PC-9 (cell line): ENCODE measurements at regions not wholly inside any gene's neighbourhood (a gene's known extent, or its start where the extent isn't known, plus 50 kb on each side); places are given as distances from the start of the nearest gene placed in this dataset.

ENCODE experiments used
- BruUV-seq: library from RNA; stranded (reverse); fragments of 400-500 nt; replicated peaks from 2 replicates; lab custom pipeline; 2021; lab: Mats Ljungman, UMichigan
- CTCF ChIA-PET: fragments of 300-600 bp; sonication (Branson Sonifier 250); formaldehyde crosslinking; loops from one replicate; lab custom pipeline; 2022; ENCODE audit warnings: antibody characterized with exemption; lab: Charles Lee
- POLR2A ChIA-PET: fragments of 300-600 bp; sonication (Branson Sonifier 250); formaldehyde crosslinking; loops from one replicate; lab custom pipeline; 2022; ENCODE audit warnings: antibody characterized with exemption; ENCODE audit not compliant: unreplicated experiment; lab: Charles Lee
- DNase-seq, 2 experiments: peaks; one replicate each; pipeline versions ENCODE4 v3.0.0 to v3.0.0-alpha.2; 2015 to 2022; ENCODE audit warnings: mixed read lengths in 1 of 2
- H2AFZ ChIP-seq: fragments of 200-600 bp; sonication (generic); 2 replicates; pipeline ENCODE4 v1.8.1; 2017; ENCODE audit warnings: antibody characterized with exemption
- H3F3A ChIP-seq: fragments of 200-600 bp; sonication (generic); 2 replicates; pipeline ENCODE4 v1.8.1; 2017; ENCODE audit warnings: antibody characterized with exemption, mild to moderate bottlenecking, low read depth; ENCODE audit not compliant: insufficient read depth
- H3K27ac ChIP-seq: fragments of 200-600 bp; sonication (generic); 2 replicates; pipeline ENCODE4 v1.6.1; 2016; ENCODE audit warnings: mixed run types
- H3K27me3 ChIP-seq: fragments of 200-600 bp; sonication (generic); 2 replicates; pipeline ENCODE4 v1.6.1; 2016; ENCODE audit warnings: low read depth, mixed run types; ENCODE audit not compliant: insufficient read depth
- H3K36me3 ChIP-seq: fragments of 200-600 bp; sonication (generic); 2 replicates; pipeline ENCODE4 v1.6.1; 2016; ENCODE audit warnings: low read depth, mixed run types
- H3K4me1 ChIP-seq: fragments of 200-600 bp; sonication (generic); replicated peaks from 2 replicates; pipeline ENCODE4 v1.6.1; 2016; ENCODE audit warnings: mixed run types; ENCODE audit not compliant: insufficient read depth
- H3K4me2 ChIP-seq: fragments of 200-600 bp; sonication (generic); 2 replicates; pipeline ENCODE4 v1.6.1; 2017; ENCODE audit warnings: mixed run types
- H3K4me3 ChIP-seq: fragments of 200-600 bp; sonication (generic); 2 replicates; pipeline ENCODE4 v1.6.1; 2016; ENCODE audit warnings: mixed run types
- H3K79me2 ChIP-seq: fragments of 200-600 bp; sonication (generic); 2 replicates; pipeline ENCODE4 v1.6.1; 2017; ENCODE audit warnings: low read depth, mixed run types
- H3K9me2 ChIP-seq: fragments of 200-600 bp; sonication (generic); 2 replicates; pipeline ENCODE4 v1.8.1; 2017; ENCODE audit warnings: mild to moderate bottlenecking; ENCODE audit not compliant: insufficient read depth
- H3K9me3 ChIP-seq: fragments of 200-600 bp; sonication (generic); 2 replicates; pipeline ENCODE4 v1.8.1; 2016; ENCODE audit warnings: low read depth; ENCODE audit not compliant: insufficient read depth
- H4K20me1 ChIP-seq: fragments of 200-600 bp; sonication (generic); 2 replicates; pipeline ENCODE4 v1.8.1; 2017; ENCODE audit not compliant: insufficient read depth
- CTCF ChIP-seq: fragments of 200-600 bp; sonication (generic); conservative IDR thresholded peaks from 2 replicates; pipeline ENCODE4 v1.6.1; 2017; ENCODE audit warnings: mixed run types, antibody characterized with exemption, mild to moderate bottlenecking, moderate library complexity
- EZH2 ChIP-seq: fragments of 200-600 bp; sonication (generic); IDR thresholded peaks from 2 replicates; pipeline ENCODE4 v1.8.0; 2017; ENCODE audit warnings: antibody characterized with exemption, low read depth
- intact Hi-C: fragments of 100-400 bp; cut with micrococcal nuclease; formaldehyde crosslinking; loops from one replicate; pipeline ENCODE4 v1.10.0; 2022; ENCODE audit not compliant: unreplicated experiment

GRCh38 chr14:25699981-25700380 is 650.0 kb upstream of the STXBP6 start:
- POLR2A ChIA-PET, result no interaction called here
- H3K9me3 ChIP-seq, result no peaks in the 10 kb centered on the region
- H3K27me3 ChIP-seq, result no peaks in the 10 kb centered on the region
- CTCF ChIA-PET, result no interaction called here
- no peak for DNase-seq
- H3K36me3 ChIP-seq, result no peaks in the 10 kb centered on the region
- no peaks in the 10 kb centered on the region for H3K9me2 ChIP-seq
- H3K4me1 ChIP-seq, result no peaks in the 10 kb centered on the region
- no peaks in the 10 kb centered on the region for H3F3A ChIP-seq
- no peak overlapping the region for H2AFZ ChIP-seq
- no TSS peak for BruUV-seq
- H3K79me2 ChIP-seq, result no peaks in the 10 kb centered on the region
- no peak overlapping the region for H3K27ac ChIP-seq
- no peaks in the 10 kb centered on the region for H4K20me1 ChIP-seq
- no peak for TF ChIP-seq CTCF
- no peak for TF ChIP-seq EZH2
- no peak overlapping the region for H3K4me3 ChIP-seq
- intact Hi-C loops, result no loop called here
- H3K4me2 ChIP-seq, result no peak overlapping the region

- Histone ChIP-seq H3K27ac (no peak overlapping the region), H3K79me2 (no peaks in the 10 kb centered on the region), H2AFZ (no peak overlapping the region), H4K20me1 (no peaks in the 10 kb centered on the region), H3F3A (no peaks in the 10 kb centered on the region), H3K9me3 (no peaks in the 10 kb centered on the region), H3K4me3 (no peak overlapping the region), H3K27me3 (no peaks in the 10 kb centered on the region), H3K36me3 (no peaks in the 10 kb centered on the region), H3K4me2 (no peak overlapping the region), H3K9me2 (no peaks in the 10 kb centered on the region), H3K4me1 (no peaks in the 10 kb centered on the region)
- TF ChIP-seq CTCF (no peak), EZH2 (no peak)
- DNase-seq, result no peak
- BruUV-seq, result no TSS peak
- CTCF ChIA-PET, result no interaction called here
- intact Hi-C loops, result no loop called here
- POLR2A ChIA-PET, result no interaction called here
These were observed 648.2 kb upstream of the STXBP6 start for GRCh38 chr14:25698111-25698510.

GRCh38 chr14:25696176-25696575 is 646.2 kb upstream of the STXBP6 start:
- Histone ChIP-seq H3K27me3 (no peaks in the 10 kb centered on the region), H3K9me2 (no peaks in the 10 kb centered on the region), H3K27ac (no peak overlapping the region), H3K4me2 (no peak overlapping the region), H4K20me1 (no peaks in the 10 kb centered on the region), H3K4me1 (no peaks in the 10 kb centered on the region), H3K79me2 (no peaks in the 10 kb centered on the region), H3K36me3 (no peaks in the 10 kb centered on the region), H2AFZ (no peak overlapping the region), H3K9me3 (no peaks in the 10 kb centered on the region), H3K4me3 (no peak overlapping the region), H3F3A (no peaks in the 10 kb centered on the region)
- TF ChIP-seq CTCF, result no peak
- no peak for TF ChIP-seq EZH2
- intact Hi-C loops, result no loop called here
- CTCF ChIA-PET, result no interaction called here
- no peak for DNase-seq
- no TSS peak for BruUV-seq
- POLR2A ChIA-PET, result no interaction called here
